PC-9 (cell line): ENCODE measurements at regions not wholly inside any gene's neighbourhood (a gene's known extent, or its start where the extent isn't known, plus 50 kb on each side); places are given as distances from the start of the nearest gene placed in this dataset.

ENCODE experiments used
- CTCF ChIP-seq: fragments of 200-600 bp; sonication (generic); conservative IDR thresholded peaks from 2 replicates; pipeline ENCODE4 v1.6.1; 2017; ENCODE audit warnings: mixed run types, antibody characterized with exemption, mild to moderate bottlenecking, moderate library complexity
- EZH2 ChIP-seq: fragments of 200-600 bp; sonication (generic); IDR thresholded peaks from 2 replicates; pipeline ENCODE4 v1.8.0; 2017; ENCODE audit warnings: antibody characterized with exemption, low read depth

GRCh38 chr5:125883223-125883622 lies 540.0 kb upstream of the GRAMD2B start:
- TF ChIP-seq CTCF = no peak
- no peak for TF ChIP-seq EZH2
